ENCODE measurements at regions not wholly inside any gene's neighbourhood (a gene's known extent, or its start where the extent isn't known, plus 50 kb on each side); places are given as distances from the start of the nearest gene placed in this dataset.

- no peak for TF ChIP-seq CTCF (IDR thresholded peaks at IDR 0.05; ENCODE audit: poor library complexity, severe bottlenecking)
- Histone ChIP-seq H3K9me3 (ENCODE audit: severe bottlenecking) (no peaks in the 10 kb centered on the region), H3K27ac (ENCODE audit: poor library complexity, severe bottlenecking) (no peak overlapping the region), H3K27me3 (ENCODE audit: insufficient read depth, poor library complexity, severe bottlenecking) (peaks cover 2% of the 10 kb centered on the region), H3K4me3 (ENCODE audit: severe bottlenecking) (no peak overlapping the region), H3K4me1 (ENCODE audit: insufficient read depth, poor library complexity, severe bottlenecking) (no peaks in the 10 kb centered on the region), H3K36me3 (ENCODE audit: low read depth) (no peaks in the 10 kb centered on the region)
- ATAC-seq (ENCODE audit: low read depth): no peak
- DNase-seq (ENCODE audit: low spot score): no peak
Measured at GRCh38 chr15:94019062-94019461, 212.3 kb upstream of the MCTP2 start.

DNA sequence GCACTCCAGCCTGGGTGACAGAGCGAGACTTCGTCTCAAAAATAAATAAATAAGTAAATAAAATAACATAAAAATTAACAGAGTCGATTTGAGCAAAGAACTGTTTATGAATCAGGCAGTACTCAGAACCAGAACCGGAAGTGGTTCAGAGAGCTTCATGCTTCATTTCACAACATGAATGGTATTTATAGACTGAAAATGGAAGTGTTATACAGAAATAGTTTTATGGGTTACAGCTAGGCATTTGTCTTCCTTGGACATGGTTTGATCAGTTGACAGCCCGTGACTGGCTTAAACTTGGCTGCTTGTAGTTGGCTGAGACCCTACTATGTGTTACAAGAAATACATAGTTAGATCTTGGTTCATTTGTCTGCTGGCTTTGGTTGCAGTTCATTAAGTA lies 216.0 kb upstream of the MCTP2 start:
- Histone ChIP-seq H3K27me3 (ENCODE audit: insufficient read depth, poor library complexity, severe bottlenecking) (no peaks in the 10 kb centered on the region), H3K36me3 (ENCODE audit: low read depth) (no peaks in the 10 kb centered on the region), H3K4me1 (ENCODE audit: insufficient read depth, poor library complexity, severe bottlenecking) (no peaks in the 10 kb centered on the region), H3K9me3 (ENCODE audit: severe bottlenecking) (no peaks in the 10 kb centered on the region), H3K4me3 (ENCODE audit: severe bottlenecking) (no peak overlapping the region), H3K27ac (ENCODE audit: poor library complexity, severe bottlenecking) (no peak overlapping the region)
- ATAC-seq (ENCODE audit: low read depth) (no peak), DNase-seq (ENCODE audit: low spot score) (no peak)
- no peak for TF ChIP-seq CTCF (IDR thresholded peaks at IDR 0.05; ENCODE audit: poor library complexity, severe bottlenecking)

- Histone ChIP-seq H3K4me3 (ENCODE audit: severe bottlenecking) (no peak overlapping the region), H3K27me3 (ENCODE audit: insufficient read depth, poor library complexity, severe bottlenecking) (no peaks in the 10 kb centered on the region), H3K4me1 (ENCODE audit: insufficient read depth, poor library complexity, severe bottlenecking) (no peaks in the 10 kb centered on the region), H3K36me3 (ENCODE audit: low read depth) (no peaks in the 10 kb centered on the region), H3K9me3 (ENCODE audit: severe bottlenecking) (no peaks in the 10 kb centered on the region), H3K27ac (ENCODE audit: poor library complexity, severe bottlenecking) (no peak overlapping the region)
- no peak for TF ChIP-seq CTCF (IDR thresholded peaks at IDR 0.05; ENCODE audit: poor library complexity, severe bottlenecking)
- DNase-seq (ENCODE audit: low spot score) (no peak), ATAC-seq (ENCODE audit: low read depth) (no peak)
Measured at GRCh38 chr15:94008104-94009074, 223.0 kb upstream of the MCTP2 start.

- Histone ChIP-seq H3K27me3 (ENCODE audit: insufficient read depth, poor library complexity, severe bottlenecking) (no peaks in the 10 kb centered on the region), H3K4me1 (ENCODE audit: insufficient read depth, poor library complexity, severe bottlenecking) (no peaks in the 10 kb centered on the region), H3K9me3 (ENCODE audit: severe bottlenecking) (no peaks in the 10 kb centered on the region), H3K36me3 (ENCODE audit: low read depth) (no peaks in the 10 kb centered on the region), H3K4me3 (ENCODE audit: severe bottlenecking) (no peak overlapping the region), H3K27ac (ENCODE audit: poor library complexity, severe bottlenecking) (no peak overlapping the region)
- ATAC-seq (ENCODE audit: low read depth) (peak; percentile 82), DNase-seq (ENCODE audit: low spot score) (no peak)
- no peak for TF ChIP-seq CTCF (IDR thresholded peaks at IDR 0.05; ENCODE audit: poor library complexity, severe bottlenecking)
Measured at GRCh38 chr15:94004697-94005096, 226.7 kb upstream of the MCTP2 start.

- Histone ChIP-seq H3K4me1 (ENCODE audit: insufficient read depth, poor library complexity, severe bottlenecking) (no peaks in the 10 kb centered on the region), H3K9me3 (ENCODE audit: severe bottlenecking) (no peaks in the 10 kb centered on the region), H3K27me3 (ENCODE audit: insufficient read depth, poor library complexity, severe bottlenecking) (no peaks in the 10 kb centered on the region), H3K27ac (ENCODE audit: poor library complexity, severe bottlenecking) (no peak overlapping the region), H3K4me3 (ENCODE audit: severe bottlenecking) (no peak overlapping the region), H3K36me3 (ENCODE audit: low read depth) (no peaks in the 10 kb centered on the region)
- DNase-seq (ENCODE audit: low spot score): no peak
- no peak for TF ChIP-seq CTCF (IDR thresholded peaks at IDR 0.05; ENCODE audit: poor library complexity, severe bottlenecking)
- no peak for ATAC-seq (ENCODE audit: low read depth)
Measured at GRCh38 chr15:94002041-94002440, 229.3 kb upstream of the MCTP2 start.

All from RWPE2 (cell line).